GM12878 (cell line): ENCODE measurements at regions not wholly inside any gene's neighbourhood (a gene's known extent, or its start where the extent isn't known, plus 50 kb on each side); places are given as distances from the start of the nearest gene placed in this dataset.

Experiments
- ATAC-seq: fragments of 200-7000 bp; cut with Tn5 transposase; 3 replicates; pipeline ENCODE4 v1.9.1; 2020; ENCODE audit warnings: mild to moderate bottlenecking, moderate library complexity
- BruUV-seq: library from RNA; stranded (reverse); fragments of 400-500 nt; replicated peaks from 2 replicates; lab custom pipeline; 2021; lab: Mats Ljungman, UMichigan
- CTCF ChIA-PET: fragments of 300-600 bp; sonication (Branson Sonifier 250); formaldehyde crosslinking; extraction: SDS; loops from one replicate; lab custom pipeline; 2021; ENCODE audit warnings: inconsistent platforms; lab: Yijun Ruan, JAX
- POLR2A ChIA-PET: fragments of 350-600 bp; formaldehyde crosslinking; extraction: SDS; loops from one replicate; lab custom pipeline; 2021; ENCODE audit warnings: inconsistent platforms; lab: Charles Lee
- RAD21 ChIA-PET: fragments of 300-600 bp; sonication (Branson Sonifier 250); formaldehyde crosslinking; loops from one replicate; lab custom pipeline; 2023; ENCODE audit warnings: antibody characterized with exemption; ENCODE audit not compliant: unreplicated experiment; lab: Charles Lee
- SMC1A ChIA-PET: fragments of 300-600 bp; sonication (Branson Sonifier 250); formaldehyde crosslinking; loops from one replicate; lab custom pipeline; 2023; ENCODE audit not compliant: unreplicated experiment, uncharacterized antibody; lab: Charles Lee
- DNase-seq: peaks from one replicate; pipeline ENCODE4 v3.0.0-alpha.2; 2011; ENCODE audit warnings: low read depth, low spot score
- FAIRE-seq: peaks from 3 replicates; lab custom pipeline; 2011; peaks lifted over from hg19 to GRCh38; lab: Jason Lieb, UNC
- H2AFZ ChIP-seq: 2 replicates; pipeline ENCODE4 v1.6.0; 2011; ENCODE audit warnings: low read depth, low read length, control low read depth; ENCODE audit not compliant: control insufficient read depth
- H3K27ac ChIP-seq: 2 replicates; pipeline ENCODE4 v1.5.1; 2011; ENCODE audit warnings: control low read depth; ENCODE audit not compliant: control insufficient read depth, insufficient read depth
- H3K27me3 ChIP-seq, 2 experiments: replicated peaks in 1 of 2; 2 replicates each; pipeline versions ENCODE4 v1.6.0 to v1.6.1; 2011; ENCODE audit warnings: low read length in 1 of 2; ENCODE audit not compliant: control insufficient read depth in 2 of 2, insufficient read depth in 2 of 2
- H3K36me3 ChIP-seq, 2 experiments: 2 replicates each; pipeline ENCODE4 v1.5.1; 2011; ENCODE audit warnings: low read length in 1 of 2; ENCODE audit not compliant: control insufficient read depth in 2 of 2, insufficient read depth in 2 of 2
- H3K4me1 ChIP-seq: 2 replicates; pipeline ENCODE4 v1.6.1; 2011; ENCODE audit warnings: mild to moderate bottlenecking, low read length, moderate library complexity, mixed read lengths; ENCODE audit not compliant: control insufficient read depth, insufficient read depth
- H3K4me2 ChIP-seq: 2 replicates; pipeline ENCODE4 v1.6.0; 2011; ENCODE audit warnings: control low read depth; ENCODE audit not compliant: control insufficient read depth, insufficient read depth
- H3K4me3 ChIP-seq: fragments of 200-600 bp; sonication (generic); 2 replicates; pipeline ENCODE4 v1.5.1; 2016
- H3K79me2 ChIP-seq: 2 replicates; pipeline ENCODE4 v1.6.0; 2011; ENCODE audit warnings: low read length; ENCODE audit not compliant: control insufficient read depth, insufficient read depth
- H3K9ac ChIP-seq: 2 replicates; pipeline ENCODE4 v1.8.0; 2011; ENCODE audit warnings: low read length, control low read depth, mixed read lengths; ENCODE audit not compliant: control insufficient read depth, insufficient read depth
- H3K9me3 ChIP-seq: replicated peaks from 3 replicates; pipeline ENCODE4 v1.5.1; 2011; ENCODE audit warnings: mild to moderate bottlenecking, low read length; ENCODE audit not compliant: control insufficient read depth, insufficient read depth
- H4K20me1 ChIP-seq: 2 replicates; pipeline ENCODE4 v1.6.0; 2011; ENCODE audit not compliant: control insufficient read depth, insufficient read depth
- BHLHE40 ChIP-seq, 2 experiments: fragments of 450-650 bp in 1 of 2; IDR thresholded peaks; 2 replicates each; pipeline ENCODE4 v1.6.1; 2011 to 2017; ENCODE audit warnings: low read depth in 2 of 2, borderline replicate concordance in 1 of 2, improper control_type of control experiment in 1 of 2, low read length in 1 of 2, mild to moderate bottlenecking in 1 of 2
- EGR1 ChIP-seq, 2 experiments: IDR thresholded peaks; 1 replicate in 1 of 2; 2 replicates in 1 of 2; pipeline ENCODE4 v1.6.1; 2011 to 2012; ENCODE audit warnings: low read depth in 2 of 2, low read length in 2 of 2, borderline replicate concordance in 1 of 2, mild to moderate bottlenecking in 1 of 2, moderate library complexity in 1 of 2
- ESRRA ChIP-seq: IDR thresholded peaks from 2 replicates; pipeline ENCODE4 v1.6.1; 2012; ENCODE audit warnings: mild to moderate bottlenecking, low read length, improper control_type of control experiment
- FOXM1 ChIP-seq: IDR thresholded peaks from 2 replicates; pipeline ENCODE4 v1.6.1; 2012; ENCODE audit warnings: low read depth, mild to moderate bottlenecking, inconsistent platforms, low read length, moderate library complexity
- IKZF2 ChIP-seq, 2 experiments: fragments of 450-650 bp; IDR thresholded peaks; 2 replicates each; pipeline ENCODE4 v1.6.1; 2017; ENCODE audit warnings: mild to moderate bottlenecking in 2 of 2, moderate library complexity in 2 of 2
- JUNB ChIP-seq: IDR thresholded peaks from 2 replicates; pipeline ENCODE4 v1.6.1; 2016; ENCODE audit warnings: antibody characterized with exemption, mild to moderate bottlenecking
- MEF2B ChIP-seq: fragments of 450-650 bp; IDR thresholded peaks from 2 replicates; pipeline ENCODE4 v1.6.1; 2018; ENCODE audit warnings: mild to moderate bottlenecking, moderate library complexity; ENCODE audit not compliant: partially characterized antibody, poor library complexity, severe bottlenecking
- NR2C2 ChIP-seq: IDR thresholded peaks from 2 replicates; pipeline ENCODE4 v1.6.1; 2011; ENCODE audit warnings: borderline replicate concordance, low read depth; ENCODE audit not compliant: control insufficient read depth, insufficient read length
- POU2F2 ChIP-seq: IDR thresholded peaks from 3 replicates; pipeline ENCODE4 v1.6.1; 2011; ENCODE audit warnings: low read depth, mild to moderate bottlenecking, low read length, borderline replicate concordance
- TCF7 ChIP-seq: IDR thresholded peaks from 2 replicates; pipeline ENCODE4 v1.6.1; 2014; ENCODE audit warnings: antibody characterized with exemption, borderline replicate concordance
- YY1 ChIP-seq: IDR thresholded peaks from 2 replicates; pipeline ENCODE4 v1.6.1; 2011; ENCODE audit warnings: low read depth, mild to moderate bottlenecking, low read length
- ZNF24 ChIP-seq: fragments of 450-650 bp; IDR thresholded peaks from 2 replicates; pipeline ENCODE4 v1.6.1; 2017; ENCODE audit warnings: antibody characterized with exemption, mild to moderate bottlenecking
- whole genome bisulfite sequencing: methylation state at CpG from one replicate; pipeline ENCODE4 v1.1.6; 2016; ENCODE audit warnings: low lambda C conversion rate; ENCODE audit not compliant: insufficient replicate concordance, insufficient coverage; ENCODE audit errors: missing lambda C conversion rate; 5-methylcytosine and 5-hydroxymethylcytosine counted together
- in situ Hi-C: fragments of 300-500 bp; cut with MboI; formaldehyde crosslinking; loops from 9 replicates; pipeline ENCODE4 v1.14.3; 2018; ENCODE audit warnings: mixed read lengths
- intact Hi-C: fragments of 100-400 bp; cut with micrococcal nuclease; formaldehyde crosslinking; loops from one replicate; pipeline ENCODE4 v1.14.2; 2022; ENCODE audit not compliant: unreplicated experiment
- TF ChIP-seq, protein P1 (sequence below): fragments of 450-650 bp; IDR thresholded peaks from 2 replicates; pipeline ENCODE4 v1.6.1; 2017; ENCODE audit warnings: low read depth, mild to moderate bottlenecking, moderate library complexity
- TF ChIP-seq, protein P2 (sequence below): IDR thresholded peaks from 2 replicates; pipeline ENCODE4 v1.6.1; 2012; ENCODE audit warnings: low read depth, low read length, improper control_type of control experiment

DNA sequence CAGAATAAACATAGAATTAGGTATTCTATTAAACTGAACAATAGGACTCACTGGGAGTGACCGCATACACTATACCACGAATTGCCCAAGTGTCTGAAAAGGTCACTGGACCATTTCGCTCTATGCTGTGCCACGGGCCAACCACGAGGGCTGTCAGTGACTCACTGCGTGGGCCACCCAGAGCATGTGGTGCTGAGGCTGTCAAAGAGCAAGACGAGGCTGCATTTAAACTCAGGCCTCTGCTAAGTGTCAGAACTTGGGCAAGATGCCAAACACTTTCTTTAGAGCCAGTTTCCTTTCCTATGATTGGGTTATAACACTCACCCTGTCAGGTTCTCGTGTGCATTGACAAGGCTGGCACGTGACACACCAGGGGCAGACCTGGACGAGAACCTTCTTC, 97.5 kb downstream of the SH3YL1 start (continued):
- TF ChIP-seq IKZF2 (IDR thresholded peaks at IDR 0.05) (no peak), JUNB (no peak)

DNA sequence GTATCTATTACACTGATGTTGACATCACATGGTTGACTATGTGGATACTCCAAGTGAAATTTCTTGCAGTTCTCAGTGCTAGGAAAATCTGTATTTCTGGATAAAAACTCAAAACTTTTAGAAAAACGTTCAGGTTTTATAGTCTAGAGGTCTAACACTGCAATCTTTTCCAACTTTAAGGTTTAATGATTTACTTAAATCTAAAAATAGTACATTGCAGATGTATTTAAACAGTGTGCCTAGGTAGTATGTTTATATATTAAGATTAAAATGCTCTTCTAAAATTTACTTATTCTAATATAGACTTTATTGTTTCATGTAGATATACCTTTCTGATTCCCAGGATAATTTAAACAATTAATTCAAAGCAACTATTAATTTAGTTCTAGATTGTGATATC, 98.3 kb downstream of the SH3YL1 start:
- no TSS peak for BruUV-seq
- no peak overlapping the region for H3K9ac ChIP-seq
- in situ Hi-C loops, result no loop called here
- H3K27ac ChIP-seq, result no peak overlapping the region
- H3K27me3 ChIP-seq, result no peaks in the 10 kb centered on the region
- no peaks in the 10 kb centered on the region for H3K4me1 ChIP-seq
- ChIA-PET SMC1A (no interaction called here), POLR2A (no interaction called here), RAD21 (no interaction called here), CTCF (no interaction called here)
- ATAC-seq, result no peak
- H3K79me2 ChIP-seq, result no peaks in the 10 kb centered on the region
- FAIRE-seq, result no peak
- no peaks in the 10 kb centered on the region for H3K9me3 ChIP-seq
- H3K4me3 ChIP-seq, result no peak overlapping the region
- no peak overlapping the region for H2AFZ ChIP-seq
- intact Hi-C loops, result no loop called here
- H3K4me2 ChIP-seq, result no peak overlapping the region
- H3K36me3 ChIP-seq, result no peaks in the 10 kb centered on the region
- H4K20me1 ChIP-seq, result no peaks in the 10 kb centered on the region
- no peak for DNase-seq
- 0% methylated on average over 1 of the region's 1 CpG for WGBS
- TF ChIP-seq ESRRA (no peak), BHLHE40 (IDR thresholded peaks at IDR 0.05; ENCODE audit: borderline replicate concordance in 1 of 2, low read depth in 2 of 2, low read length in 1 of 2) (no peak), EGR1 (IDR thresholded peaks at IDR 0.05; ENCODE audit: borderline replicate concordance in 1 of 2, low read depth in 2 of 2, low read length in 2 of 2) (no peak), MEF2B (no peak), NR2C2 (no peak), POU2F2 (no peak), YY1 (no peak), FOXM1 (no peak), TCF7 (no peak), ZNF24 (no peak)
- TF ChIP-seq, protein P1, sequence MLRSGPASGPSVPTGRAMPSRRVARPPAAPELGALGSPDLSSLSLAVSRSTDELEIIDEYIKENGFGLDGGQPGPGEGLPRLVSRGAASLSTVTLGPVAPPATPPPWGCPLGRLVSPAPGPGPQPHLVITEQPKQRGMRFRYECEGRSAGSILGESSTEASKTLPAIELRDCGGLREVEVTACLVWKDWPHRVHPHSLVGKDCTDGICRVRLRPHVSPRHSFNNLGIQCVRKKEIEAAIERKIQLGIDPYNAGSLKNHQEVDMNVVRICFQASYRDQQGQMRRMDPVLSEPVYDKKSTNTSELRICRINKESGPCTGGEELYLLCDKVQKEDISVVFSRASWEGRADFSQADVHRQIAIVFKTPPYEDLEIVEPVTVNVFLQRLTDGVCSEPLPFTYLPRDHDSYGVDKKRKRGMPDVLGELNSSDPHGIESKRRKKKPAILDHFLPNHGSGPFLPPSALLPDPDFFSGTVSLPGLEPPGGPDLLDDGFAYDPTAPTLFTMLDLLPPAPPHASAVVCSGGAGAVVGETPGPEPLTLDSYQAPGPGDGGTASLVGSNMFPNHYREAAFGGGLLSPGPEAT, result no peak
- TF ChIP-seq, protein P2, sequence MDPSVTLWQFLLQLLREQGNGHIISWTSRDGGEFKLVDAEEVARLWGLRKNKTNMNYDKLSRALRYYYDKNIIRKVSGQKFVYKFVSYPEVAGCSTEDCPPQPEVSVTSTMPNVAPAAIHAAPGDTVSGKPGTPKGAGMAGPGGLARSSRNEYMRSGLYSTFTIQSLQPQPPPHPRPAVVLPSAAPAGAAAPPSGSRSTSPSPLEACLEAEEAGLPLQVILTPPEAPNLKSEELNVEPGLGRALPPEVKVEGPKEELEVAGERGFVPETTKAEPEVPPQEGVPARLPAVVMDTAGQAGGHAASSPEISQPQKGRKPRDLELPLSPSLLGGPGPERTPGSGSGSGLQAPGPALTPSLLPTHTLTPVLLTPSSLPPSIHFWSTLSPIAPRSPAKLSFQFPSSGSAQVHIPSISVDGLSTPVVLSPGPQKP, result no peak
